Transverse colon (tissue), 4 donors: ENCODE measurements at regions not wholly inside any gene's neighbourhood (a gene's known extent, or its start where the extent isn't known, plus 50 kb on each side); places are given as distances from the start of the nearest gene placed in this dataset.

Source experiments
- POLR2A ChIP-seq: fragments of 450-650 bp; IDR thresholded peaks from one replicate; pipeline ENCODE4 v1.6.1; 2016; ENCODE audit warnings: antibody characterized with exemption, mild to moderate bottlenecking, moderate library complexity
- POLR2AphosphoS5 ChIP-seq, 3 donors: sonication (generic); formaldehyde crosslinking; IDR thresholded peaks; one replicate each; pipeline ENCODE4 v1.6.1; 2016; ENCODE audit warnings: antibody characterized with exemption in 3 of 3
- TF ChIP-seq, protein P1 (sequence below), 5 experiments: fragments of 200-600 bp in 3 of 5; fragments of 450-650 bp in 2 of 5; sonication (generic) in 3 of 5; IDR thresholded peaks; 1 replicate in 2 of 5; 2 replicates in 3 of 5; pipeline ENCODE4 v1.5.1; 2016 to 2017; ENCODE audit warnings: antibody characterized with exemption in 5 of 5, inconsistent platforms in 3 of 5, mild to moderate bottlenecking in 2 of 5, moderate library complexity in 1 of 5

DNA sequence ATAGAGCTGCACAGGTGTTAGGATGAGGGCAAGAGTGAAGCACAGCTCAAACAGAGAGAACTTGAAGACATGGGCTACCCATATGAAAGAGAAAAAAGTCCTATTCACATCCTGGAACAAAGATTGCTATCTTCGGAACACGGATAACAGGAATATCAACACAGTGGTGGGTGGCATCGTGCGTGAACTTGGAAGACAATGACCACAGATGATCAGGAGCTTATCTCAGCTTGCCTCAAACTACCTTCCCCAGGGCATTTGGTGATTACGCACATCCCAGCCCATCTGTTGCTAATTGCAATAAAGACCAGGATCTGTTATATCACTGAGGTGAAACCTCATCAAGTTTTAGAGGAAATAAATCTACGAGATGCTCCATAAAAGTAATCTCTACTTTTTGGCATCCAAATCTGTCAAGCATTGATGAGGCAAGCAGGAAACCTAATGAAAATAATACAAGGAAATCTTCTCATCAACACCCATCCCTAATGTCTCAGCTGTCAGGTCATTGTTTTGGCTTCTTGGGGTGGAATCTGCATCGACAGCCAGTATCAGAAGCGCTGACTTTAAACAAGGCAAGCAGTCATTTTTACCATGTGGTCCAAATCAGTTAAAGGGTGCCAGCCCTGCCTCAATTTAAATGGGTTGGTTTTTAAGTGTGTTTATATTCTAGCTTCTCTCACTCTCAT is 188.2 kb downstream of the SPCS3 start:
- TF ChIP-seq, protein P1, sequence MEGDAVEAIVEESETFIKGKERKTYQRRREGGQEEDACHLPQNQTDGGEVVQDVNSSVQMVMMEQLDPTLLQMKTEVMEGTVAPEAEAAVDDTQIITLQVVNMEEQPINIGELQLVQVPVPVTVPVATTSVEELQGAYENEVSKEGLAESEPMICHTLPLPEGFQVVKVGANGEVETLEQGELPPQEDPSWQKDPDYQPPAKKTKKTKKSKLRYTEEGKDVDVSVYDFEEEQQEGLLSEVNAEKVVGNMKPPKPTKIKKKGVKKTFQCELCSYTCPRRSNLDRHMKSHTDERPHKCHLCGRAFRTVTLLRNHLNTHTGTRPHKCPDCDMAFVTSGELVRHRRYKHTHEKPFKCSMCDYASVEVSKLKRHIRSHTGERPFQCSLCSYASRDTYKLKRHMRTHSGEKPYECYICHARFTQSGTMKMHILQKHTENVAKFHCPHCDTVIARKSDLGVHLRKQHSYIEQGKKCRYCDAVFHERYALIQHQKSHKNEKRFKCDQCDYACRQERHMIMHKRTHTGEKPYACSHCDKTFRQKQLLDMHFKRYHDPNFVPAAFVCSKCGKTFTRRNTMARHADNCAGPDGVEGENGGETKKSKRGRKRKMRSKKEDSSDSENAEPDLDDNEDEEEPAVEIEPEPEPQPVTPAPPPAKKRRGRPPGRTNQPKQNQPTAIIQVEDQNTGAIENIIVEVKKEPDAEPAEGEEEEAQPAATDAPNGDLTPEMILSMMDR (IDR thresholded peaks at IDR 0.05): no peak
- TF ChIP-seq POLR2AphosphoS5 (IDR thresholded peaks at IDR 0.05) (no peak), POLR2A (no peak)
